ENCODE measurements at regions not wholly inside any gene's neighbourhood (a gene's known extent, or its start where the extent isn't known, plus 50 kb on each side); places are given as distances from the start of the nearest gene placed in this dataset.
"Not testable (repeated sequence)": the region's sequence is repeated elsewhere in the genome, so short reads cannot be mapped to it uniquely, and the experiment has no call there.

DNA sequence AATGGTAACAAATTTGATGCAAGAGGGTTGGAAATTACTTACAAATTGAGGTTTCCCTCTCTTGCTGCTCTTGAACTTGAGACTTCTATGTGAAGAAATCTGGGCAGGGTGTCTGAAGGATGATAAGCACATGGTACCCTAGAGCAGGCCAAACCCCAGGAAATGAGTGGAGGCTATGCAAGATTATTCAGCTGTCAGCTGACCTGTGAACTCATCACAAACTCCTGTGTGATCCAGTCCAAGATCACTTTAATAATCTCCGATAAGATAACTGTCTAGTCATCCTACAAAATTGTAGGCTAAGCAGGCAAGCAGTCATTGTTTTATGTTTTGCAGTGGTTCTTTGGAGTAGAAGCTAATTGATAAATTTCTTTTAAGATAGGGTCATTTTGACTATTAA, 213.1 kb downstream of the BTBD3 start:
- FAIRE-seq (no peak), DNase-seq (ENCODE audit: insufficient read length, low spot score) (no peak)
- no peak for TF ChIP-seq SPI1 (IDR thresholded peaks at IDR 0.05; ENCODE audit: low read depth, low read length)

DNA sequence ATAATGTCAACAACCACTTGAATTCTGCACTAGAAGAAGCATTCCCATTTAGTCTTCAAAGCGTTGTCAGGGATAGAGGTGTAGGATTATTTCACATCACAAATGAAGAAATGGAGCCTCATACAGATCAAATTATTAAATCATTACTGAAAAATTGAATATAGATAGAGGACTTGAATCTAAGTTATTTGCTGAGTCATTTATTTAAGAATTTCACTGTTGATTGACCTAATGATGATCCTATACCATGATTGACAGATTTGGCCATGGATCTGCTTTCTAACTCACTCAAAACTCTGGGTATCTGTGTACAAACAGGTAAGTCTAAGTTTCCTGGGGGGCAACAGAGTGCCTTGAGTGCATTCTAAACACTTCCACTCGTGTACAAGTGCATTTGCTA, 215.9 kb downstream of the BTBD3 start:
- no peak for FAIRE-seq
- TF ChIP-seq POLR2AphosphoS5 (IDR thresholded peaks at IDR 0.05; ENCODE audit: low read depth, low read length) = no peak
- TF ChIP-seq SPI1 (IDR thresholded peaks at IDR 0.05; ENCODE audit: low read depth, low read length) = no peak
- no peak for TF ChIP-seq TAF1 (IDR thresholded peaks at IDR 0.05; ENCODE audit: low read depth, low read length)
- TF ChIP-seq PAX5 (IDR thresholded peaks at IDR 0.05; ENCODE audit: insufficient read depth, low read length, severe bottlenecking) = no peak
- TF ChIP-seq POU2F2 (IDR thresholded peaks at IDR 0.05; ENCODE audit: low read depth, low read length) = no peak
- no peak for TF ChIP-seq POLR2A (IDR thresholded peaks at IDR 0.05; ENCODE audit: low read depth, low read length)
- DNase-seq (ENCODE audit: insufficient read length, low spot score) = no peak

DNA sequence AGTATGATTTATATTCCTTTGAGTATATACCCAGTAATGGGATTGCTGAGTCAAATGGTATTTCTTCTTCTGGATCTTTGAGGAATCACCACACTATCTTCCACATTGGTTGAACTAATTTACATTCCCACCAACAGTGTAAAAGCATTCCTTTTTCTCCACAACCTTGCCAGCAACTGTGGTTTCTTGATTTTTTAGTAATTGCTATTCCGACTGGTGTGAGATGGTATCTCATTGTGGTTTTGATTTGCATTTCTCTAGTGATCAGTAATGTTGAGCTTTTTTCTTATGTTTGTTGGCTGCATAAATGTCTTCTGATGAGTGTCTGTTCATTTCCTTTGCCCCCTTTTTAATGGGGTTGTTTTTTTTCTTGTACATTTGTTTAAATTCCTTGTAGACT, 228.3 kb downstream of the BTBD3 start:
- DNase-seq (ENCODE audit: insufficient read length, low spot score); FAIRE-seq: not testable (repeated sequence)

DNA sequence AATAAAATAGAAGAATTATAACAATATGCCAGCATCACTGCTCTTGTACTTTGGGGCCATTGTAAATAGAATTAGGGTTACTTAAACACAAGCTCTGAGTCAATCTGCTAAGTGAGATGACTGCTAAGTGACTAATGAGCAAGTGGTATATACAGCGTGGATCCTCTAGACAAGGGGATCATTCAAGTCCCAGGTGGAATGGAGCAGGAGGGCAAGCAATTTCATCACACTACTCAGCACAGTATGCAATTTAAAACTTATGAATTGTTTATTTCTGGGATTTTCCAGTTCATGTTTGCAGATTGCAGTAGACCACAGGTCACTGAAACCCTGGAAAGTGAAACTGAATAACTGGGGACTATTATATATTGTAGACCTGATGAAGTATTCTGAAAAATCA, 235.3 kb downstream of the BTBD3 start:
- DNase-seq (ENCODE audit: insufficient read length, low spot score) (no peak), FAIRE-seq (no peak)
- TF ChIP-seq POLR2AphosphoS5 (IDR thresholded peaks at IDR 0.05; ENCODE audit: low read depth, low read length) (no peak), SPI1 (IDR thresholded peaks at IDR 0.05; ENCODE audit: low read depth, low read length) (no peak), POU2F2 (IDR thresholded peaks at IDR 0.05; ENCODE audit: low read depth, low read length) (no peak), PAX5 (IDR thresholded peaks at IDR 0.05; ENCODE audit: insufficient read depth, low read length, severe bottlenecking) (no peak), TAF1 (IDR thresholded peaks at IDR 0.05; ENCODE audit: low read depth, low read length) (no peak), POLR2A (IDR thresholded peaks at IDR 0.05; ENCODE audit: low read depth, low read length) (no peak)

DNA sequence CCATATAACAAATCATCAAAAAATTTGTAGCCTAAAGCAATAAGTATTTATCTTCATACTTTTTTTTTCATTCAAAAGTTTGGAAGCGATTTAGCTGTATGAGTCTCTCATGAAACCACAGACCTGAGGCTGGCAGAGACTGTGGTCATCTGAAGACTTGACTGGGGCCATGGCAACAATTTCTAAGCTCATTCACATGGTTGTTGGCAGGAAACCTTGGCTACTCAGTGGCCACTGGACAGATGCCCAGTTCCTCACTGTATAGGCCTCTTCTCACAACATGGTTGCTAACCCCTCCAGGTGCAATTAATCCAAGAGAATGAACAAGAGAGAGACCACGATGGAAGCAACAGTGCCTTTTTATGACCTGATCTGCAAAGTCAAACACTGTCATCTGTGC, 235.9 kb downstream of the BTBD3 start:
- TF ChIP-seq POLR2A (IDR thresholded peaks at IDR 0.05; ENCODE audit: low read depth, low read length) = no peak
- TF ChIP-seq POU2F2 (IDR thresholded peaks at IDR 0.05; ENCODE audit: low read depth, low read length) = no peak
- TF ChIP-seq PAX5 (IDR thresholded peaks at IDR 0.05; ENCODE audit: insufficient read depth, low read length, severe bottlenecking) = no peak
- no peak for TF ChIP-seq SPI1 (IDR thresholded peaks at IDR 0.05; ENCODE audit: low read depth, low read length)
- no peak for TF ChIP-seq POLR2AphosphoS5 (IDR thresholded peaks at IDR 0.05; ENCODE audit: low read depth, low read length)
- TF ChIP-seq TAF1 (IDR thresholded peaks at IDR 0.05; ENCODE audit: low read depth, low read length) = no peak
- FAIRE-seq (no peak), DNase-seq (ENCODE audit: insufficient read length, low spot score) (no peak)

DNA sequence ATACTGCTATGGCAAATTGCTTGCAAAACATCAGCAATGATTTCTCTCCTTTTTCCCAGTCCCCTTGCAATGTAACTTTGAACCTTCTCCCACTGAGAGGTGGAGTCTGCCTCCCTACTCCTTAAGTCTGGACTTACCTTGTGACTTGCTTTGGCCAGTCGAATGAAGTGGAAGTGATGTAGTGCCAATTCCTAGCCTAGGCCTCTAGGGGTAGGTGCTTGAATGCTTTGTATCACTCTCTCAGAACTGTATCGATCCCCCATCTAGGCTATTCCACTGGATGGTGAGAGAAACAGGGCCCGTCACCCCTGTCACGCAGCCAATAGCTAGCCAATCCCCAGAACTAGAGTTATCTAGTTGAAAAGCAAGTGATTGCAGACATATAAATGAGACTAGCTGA, 238.6 kb downstream of the BTBD3 start:
- TF ChIP-seq TAF1 (IDR thresholded peaks at IDR 0.05; ENCODE audit: low read depth, low read length) (no peak), PAX5 (IDR thresholded peaks at IDR 0.05; ENCODE audit: insufficient read depth, low read length, severe bottlenecking) (no peak), POLR2AphosphoS5 (IDR thresholded peaks at IDR 0.05; ENCODE audit: low read depth, low read length) (no peak), SPI1 (IDR thresholded peaks at IDR 0.05; ENCODE audit: low read depth, low read length) (no peak), POU2F2 (IDR thresholded peaks at IDR 0.05; ENCODE audit: low read depth, low read length) (no peak), POLR2A (IDR thresholded peaks at IDR 0.05; ENCODE audit: low read depth, low read length) (no peak)
- no peak for DNase-seq (ENCODE audit: insufficient read length, low spot score)
- no peak for FAIRE-seq

DNA sequence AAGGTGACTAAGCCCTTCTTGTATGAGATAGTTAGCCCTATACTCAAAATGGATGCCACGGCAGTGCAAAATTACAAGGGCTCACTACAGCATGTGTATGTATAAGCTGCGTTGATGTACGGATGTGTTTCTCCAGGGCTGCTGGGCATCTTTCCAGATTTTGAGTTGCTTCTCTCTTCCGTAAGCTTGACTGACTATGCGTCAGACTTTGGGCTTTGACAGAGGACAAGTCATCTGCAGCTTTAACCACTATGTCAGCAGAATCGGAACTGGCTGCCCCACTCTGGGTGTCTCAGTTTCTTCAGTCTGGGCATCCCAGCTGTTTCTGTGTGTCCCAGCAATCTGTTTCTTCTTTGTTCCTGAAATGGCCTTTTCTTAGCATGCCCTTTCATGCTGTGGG, 241.6 kb downstream of the BTBD3 start:
- TF ChIP-seq SPI1 (IDR thresholded peaks at IDR 0.05; ENCODE audit: low read depth, low read length) (no peak), POLR2AphosphoS5 (IDR thresholded peaks at IDR 0.05; ENCODE audit: low read depth, low read length) (no peak), TAF1 (IDR thresholded peaks at IDR 0.05; ENCODE audit: low read depth, low read length) (no peak), POLR2A (IDR thresholded peaks at IDR 0.05; ENCODE audit: low read depth, low read length) (no peak), POU2F2 (IDR thresholded peaks at IDR 0.05; ENCODE audit: low read depth, low read length) (no peak), PAX5 (IDR thresholded peaks at IDR 0.05; ENCODE audit: insufficient read depth, low read length, severe bottlenecking) (no peak)
- FAIRE-seq (no peak), DNase-seq (ENCODE audit: insufficient read length, low spot score) (no peak)

DNA sequence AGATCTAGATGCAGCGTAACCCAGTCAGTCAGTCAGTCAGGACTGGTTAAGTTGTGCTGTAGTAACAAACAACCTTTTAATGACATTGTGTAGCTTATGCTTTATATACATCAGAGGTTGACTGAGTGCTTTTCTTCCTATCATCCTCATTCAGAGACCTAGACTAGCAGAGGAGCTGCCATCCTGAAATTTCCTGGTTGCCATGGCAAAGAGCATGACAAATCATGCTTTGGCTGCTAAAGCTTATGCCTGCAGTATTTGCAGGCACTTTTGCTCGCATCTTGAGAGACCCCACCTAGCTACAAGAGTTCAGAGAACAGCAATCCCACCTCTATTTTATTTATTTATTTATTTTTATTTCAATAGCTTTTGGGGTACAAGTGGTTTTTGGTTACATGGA, 244.0 kb downstream of the BTBD3 start:
- DNase-seq (ENCODE audit: insufficient read length, low spot score) (no peak), FAIRE-seq (no peak)
- TF ChIP-seq POLR2AphosphoS5 (IDR thresholded peaks at IDR 0.05; ENCODE audit: low read depth, low read length) (no peak), POU2F2 (IDR thresholded peaks at IDR 0.05; ENCODE audit: low read depth, low read length) (no peak), TAF1 (IDR thresholded peaks at IDR 0.05; ENCODE audit: low read depth, low read length) (no peak), PAX5 (IDR thresholded peaks at IDR 0.05; ENCODE audit: insufficient read depth, low read length, severe bottlenecking) (no peak), POLR2A (IDR thresholded peaks at IDR 0.05; ENCODE audit: low read depth, low read length) (no peak), SPI1 (IDR thresholded peaks at IDR 0.05; ENCODE audit: low read depth, low read length) (no peak)

DNA sequence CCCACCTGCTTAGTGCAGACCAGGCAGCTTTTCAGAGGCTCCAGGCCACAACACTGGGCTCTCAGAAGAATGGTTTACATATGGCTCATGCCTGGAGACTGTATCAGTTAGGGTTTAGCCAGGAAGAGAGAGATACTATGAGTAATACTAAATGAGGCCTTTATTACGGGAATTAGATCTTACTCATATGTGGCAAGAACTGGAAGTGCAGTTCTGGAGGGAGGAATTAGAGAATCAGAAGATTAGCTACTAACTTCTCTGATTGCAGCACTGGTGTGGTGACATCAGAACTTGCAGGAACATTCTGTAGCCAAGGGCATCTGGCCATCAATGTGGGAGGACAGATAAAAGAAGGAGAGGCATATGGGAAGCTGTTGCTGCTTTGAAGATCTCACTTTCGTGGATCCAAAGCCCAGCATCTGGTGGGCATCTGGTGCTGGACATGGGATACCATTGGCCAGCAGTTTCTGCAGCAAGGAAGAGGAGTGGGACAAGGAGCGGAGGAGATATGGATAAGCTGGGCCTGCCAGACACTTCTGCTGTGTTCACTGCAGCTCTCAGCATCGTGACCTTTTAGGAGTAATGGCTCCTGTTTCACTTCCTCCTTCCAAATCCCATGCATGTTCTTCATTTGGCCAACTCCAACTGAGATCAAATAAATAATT, 248.5 kb downstream of the BTBD3 start:
- TF ChIP-seq POU2F2 (IDR thresholded peaks at IDR 0.05; ENCODE audit: low read depth, low read length) = no peak
- TF ChIP-seq POLR2A (IDR thresholded peaks at IDR 0.05; ENCODE audit: low read depth, low read length) = no peak
- no peak for TF ChIP-seq TAF1 (IDR thresholded peaks at IDR 0.05; ENCODE audit: low read depth, low read length)
- TF ChIP-seq SPI1 (IDR thresholded peaks at IDR 0.05; ENCODE audit: low read depth, low read length) = peak; percentile 50
- DNase-seq (ENCODE audit: insufficient read length, low spot score) (no peak), FAIRE-seq (no peak)

DNA sequence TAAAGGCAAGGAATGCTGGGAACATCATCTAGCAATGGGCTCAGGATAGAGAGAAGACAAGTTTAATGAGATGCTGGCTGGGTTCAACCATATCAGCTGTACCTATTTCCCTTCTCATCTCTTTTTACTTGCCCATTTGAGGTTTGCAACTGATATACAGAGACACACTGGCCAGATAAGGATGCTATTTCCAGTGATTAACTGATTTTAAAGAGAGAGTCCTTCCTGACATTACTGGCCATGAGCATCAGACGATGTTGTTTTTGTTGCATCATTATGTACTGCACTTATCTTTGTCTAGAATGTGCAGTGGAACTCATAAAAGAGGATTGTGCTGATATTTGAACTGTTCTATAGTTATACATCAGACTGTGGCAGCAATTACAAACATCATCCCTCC, 252.7 kb downstream of the BTBD3 start:
- FAIRE-seq = no peak
- DNase-seq (ENCODE audit: insufficient read length, low spot score) = no peak
- no peak for TF ChIP-seq PAX5 (IDR thresholded peaks at IDR 0.05; ENCODE audit: insufficient read depth, low read length, severe bottlenecking)
- no peak for TF ChIP-seq POLR2AphosphoS5 (IDR thresholded peaks at IDR 0.05; ENCODE audit: low read depth, low read length)
- no peak for TF ChIP-seq POU2F2 (IDR thresholded peaks at IDR 0.05; ENCODE audit: low read depth, low read length)
- TF ChIP-seq TAF1 (IDR thresholded peaks at IDR 0.05; ENCODE audit: low read depth, low read length) = no peak
- no peak for TF ChIP-seq POLR2A (IDR thresholded peaks at IDR 0.05; ENCODE audit: low read depth, low read length)
- no peak for TF ChIP-seq SPI1 (IDR thresholded peaks at IDR 0.05; ENCODE audit: low read depth, low read length)

Measured in GM12891 (cell line).